GM18499 (cell line): ENCODE measurements at regions not wholly inside any gene's neighbourhood (a gene's known extent, or its start where the extent isn't known, plus 50 kb on each side); places are given as distances from the start of the nearest gene placed in this dataset.

ENCODE experiments used
- ATAC-seq: cut with Tn5 transposase; IDR thresholded peaks from one replicate; pipeline ENCODE4 v1.9.1; 2021; ENCODE audit warnings: moderate number of reproducible peaks; ENCODE audit not compliant: insufficient read depth, unreplicated experiment

DNA sequence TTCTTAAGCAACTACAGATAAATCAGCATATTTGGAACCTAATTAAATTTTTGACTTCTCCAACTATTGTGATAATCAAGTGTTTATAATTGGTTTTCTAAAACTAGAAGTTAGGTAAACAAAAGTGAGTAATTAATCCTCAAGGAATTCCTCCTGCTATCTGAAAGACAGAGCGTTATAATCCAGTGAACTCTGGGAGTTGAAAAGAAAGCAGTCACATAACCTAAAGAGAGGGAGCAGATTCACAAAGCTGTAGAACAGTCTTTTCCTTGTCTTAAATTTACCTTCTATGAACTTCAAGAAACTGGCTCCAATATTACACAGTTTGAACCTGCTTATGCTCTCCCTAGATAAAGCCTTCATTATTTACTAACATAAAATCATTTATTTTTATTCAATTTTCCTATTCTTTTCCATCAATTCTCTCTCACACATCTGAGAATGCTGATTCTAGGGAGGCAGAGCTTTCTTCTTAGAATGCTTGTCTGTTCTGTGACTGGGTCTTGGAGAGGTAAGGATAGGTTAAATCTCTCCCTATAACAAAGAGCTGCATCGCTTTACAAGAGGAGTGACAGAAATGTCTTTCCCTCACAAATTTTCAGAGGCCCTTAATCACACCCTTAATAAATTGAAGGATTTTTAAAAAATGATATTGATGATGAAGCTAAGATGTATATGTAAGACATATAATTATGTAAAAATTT, 132.8 kb downstream of the TUSC7 start:
- ATAC-seq, result no peak

GRCh38 chr3:116848248-116848829, 138.8 kb downstream of the TUSC7 start:
- ATAC-seq, result no peak

GRCh38 chr3:116849261-116849688, 139.7 kb downstream of the TUSC7 start:
- no peak for ATAC-seq

DNA sequence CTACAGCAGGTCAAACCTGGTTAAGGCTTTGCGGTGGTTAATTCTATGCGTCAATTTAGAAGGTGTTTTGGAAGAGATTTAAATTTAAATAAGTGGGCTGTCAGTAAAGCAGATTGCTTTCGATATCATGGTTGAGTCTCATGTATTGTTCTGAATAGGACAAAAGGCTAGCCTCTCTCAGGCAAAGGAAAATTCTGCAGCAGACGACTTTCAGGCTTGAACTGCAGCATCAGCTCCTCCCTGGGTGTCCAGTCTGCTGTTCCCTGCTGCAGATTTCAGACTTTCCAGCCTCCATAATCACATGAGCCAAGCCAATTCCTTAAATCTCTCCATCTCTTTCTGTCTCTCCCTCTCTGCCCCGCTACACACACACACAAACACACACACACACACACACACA, 143.2 kb downstream of the TUSC7 start:
- no peak for ATAC-seq

- no peak for ATAC-seq
These were observed 153.7 kb downstream of the TUSC7 start for GRCh38 chr3:116863270-116863770.

- ATAC-seq, result peak; percentile 52
These were observed 154.4 kb downstream of the TUSC7 start for GRCh38 chr3:116863822-116864589.

- ATAC-seq, result no peak
These were observed 155.0 kb downstream of the TUSC7 start for GRCh38 chr3:116864590-116864927.

DNA sequence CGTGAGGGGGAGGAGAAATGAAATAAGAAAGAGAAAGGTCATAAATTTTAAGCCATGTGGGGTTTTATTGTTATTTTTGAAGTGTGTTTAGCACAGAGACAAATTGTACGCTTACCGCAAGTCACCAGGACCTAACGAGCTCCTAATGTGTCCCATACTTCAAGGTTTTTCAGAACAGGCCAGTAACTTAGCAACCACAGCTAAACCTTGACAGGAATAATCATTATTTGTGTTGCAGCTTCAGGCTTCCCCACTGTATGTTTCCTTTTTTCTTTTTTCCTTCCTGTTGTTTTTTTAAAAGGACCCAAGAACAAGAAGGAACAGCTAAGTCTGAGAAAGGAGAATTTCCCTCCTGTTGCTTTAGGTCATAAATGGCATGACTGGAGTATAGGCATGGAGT, 160.8 kb downstream of the TUSC7 start:
- no peak for ATAC-seq

DNA sequence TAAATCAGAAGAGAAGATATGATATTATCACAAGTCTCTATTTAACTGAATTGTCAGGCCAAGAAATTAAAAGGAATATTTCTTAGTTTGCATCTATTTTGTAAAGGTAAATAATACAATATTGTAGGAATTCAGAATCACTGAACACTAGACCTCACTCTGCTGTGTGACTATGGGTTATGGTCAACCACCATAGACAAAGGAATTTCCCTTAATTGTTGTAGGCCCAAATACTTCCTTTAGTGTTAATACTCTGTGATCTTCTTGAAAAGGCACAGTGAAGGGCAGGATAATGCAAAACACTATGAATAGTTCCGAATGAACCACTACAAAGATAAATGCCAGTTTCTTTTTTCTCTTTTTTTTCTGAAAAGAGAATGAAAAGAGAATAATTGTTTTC, 162.3 kb downstream of the TUSC7 start:
- ATAC-seq, result no peak

DNA sequence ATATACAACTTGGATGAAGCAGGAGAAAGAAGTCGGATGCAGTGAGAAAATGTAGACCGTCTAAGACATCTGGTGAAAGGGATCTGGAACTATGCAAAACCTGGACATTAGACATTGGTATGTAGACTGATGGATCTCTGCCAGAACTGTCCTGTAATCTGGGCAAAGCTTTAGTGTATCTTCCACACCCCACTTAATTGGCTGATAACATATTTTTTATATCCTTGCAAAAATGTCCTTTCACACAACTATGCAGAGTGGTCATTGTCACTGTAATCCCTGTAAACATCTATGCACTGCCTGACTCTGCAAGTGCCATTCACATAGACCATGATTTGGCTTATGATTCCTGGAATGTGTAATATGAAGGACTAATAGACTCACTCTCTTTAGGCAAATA, 163.1 kb downstream of the TUSC7 start:
- ATAC-seq, result no peak

DNA sequence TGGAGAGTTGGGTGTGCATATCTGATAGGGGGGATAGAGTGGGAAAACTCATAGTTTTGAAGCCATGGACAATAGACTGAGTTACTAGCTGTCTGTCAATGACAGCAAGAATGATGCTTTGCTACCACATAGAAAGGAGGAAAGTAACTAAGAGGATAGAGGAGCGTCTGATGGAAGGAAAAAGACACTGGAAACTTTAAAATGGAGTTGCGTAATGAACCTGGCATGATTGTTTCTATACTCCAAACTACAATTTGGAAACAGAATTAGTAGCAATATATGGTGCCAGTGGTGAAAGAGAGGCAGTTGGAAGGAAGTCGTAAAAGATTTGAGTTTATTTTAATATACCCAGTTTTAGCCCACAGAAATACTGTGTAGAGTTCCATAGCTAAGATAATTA, 163.6 kb downstream of the TUSC7 start:
- no peak for ATAC-seq

GRCh38 chr3:116877968-116878367, 168.4 kb downstream of the TUSC7 start:
- peak; percentile 60 for ATAC-seq

DNA sequence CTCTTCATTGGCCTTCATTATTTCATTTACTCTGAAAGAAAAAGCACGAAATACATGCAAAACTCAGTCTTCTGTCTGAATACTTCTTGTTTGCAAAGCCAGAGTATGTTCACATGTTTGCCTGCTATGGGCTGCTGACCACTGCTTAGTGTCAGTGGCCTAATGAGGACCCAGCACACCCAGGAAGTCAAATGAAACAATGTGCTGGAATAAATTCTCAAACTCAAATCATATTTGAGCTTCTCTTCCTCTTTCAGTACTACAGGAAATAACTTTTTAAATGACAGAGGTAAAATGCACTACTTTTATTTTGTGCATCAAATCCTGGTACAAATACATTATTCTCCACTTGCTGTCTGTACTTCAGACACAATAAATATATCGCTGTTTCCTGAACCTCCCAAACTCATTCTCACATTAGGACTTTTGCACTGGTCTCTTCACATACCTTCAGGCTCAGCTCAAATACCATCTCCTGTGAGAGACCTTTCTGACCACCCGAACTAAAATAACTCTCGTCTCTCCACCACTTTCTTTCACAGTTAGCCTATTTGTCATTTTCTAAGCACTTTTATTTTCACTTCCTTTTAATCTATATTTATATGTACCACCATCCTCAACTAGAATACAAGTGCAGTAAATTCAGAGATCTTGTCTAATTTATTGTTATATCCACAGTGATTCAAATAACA, 176.8 kb downstream of the TUSC7 start:
- ATAC-seq, result peak; percentile 98

- ATAC-seq, result no peak
These were observed 186.5 kb downstream of the TUSC7 start for GRCh38 chr3:116896116-116896515.

DNA sequence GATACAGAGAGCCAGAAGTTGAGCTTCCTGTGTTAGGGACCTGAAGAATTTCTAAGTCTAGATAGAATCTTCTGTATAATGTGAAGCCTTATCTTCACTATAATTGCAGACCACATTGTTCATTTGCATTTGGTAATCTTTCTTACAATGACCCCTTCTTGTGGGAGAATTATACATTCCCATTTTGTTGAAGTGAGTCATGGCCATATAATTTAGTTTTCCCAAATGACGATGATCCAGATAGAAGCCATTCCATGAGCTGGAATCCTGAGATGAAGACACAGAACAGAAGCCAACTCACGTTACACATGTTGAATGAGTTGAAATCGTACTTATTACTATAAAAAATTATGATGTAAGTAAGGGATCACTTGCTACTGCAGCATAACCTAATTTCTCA, 187.8 kb downstream of the TUSC7 start:
- ATAC-seq, result no peak

DNA sequence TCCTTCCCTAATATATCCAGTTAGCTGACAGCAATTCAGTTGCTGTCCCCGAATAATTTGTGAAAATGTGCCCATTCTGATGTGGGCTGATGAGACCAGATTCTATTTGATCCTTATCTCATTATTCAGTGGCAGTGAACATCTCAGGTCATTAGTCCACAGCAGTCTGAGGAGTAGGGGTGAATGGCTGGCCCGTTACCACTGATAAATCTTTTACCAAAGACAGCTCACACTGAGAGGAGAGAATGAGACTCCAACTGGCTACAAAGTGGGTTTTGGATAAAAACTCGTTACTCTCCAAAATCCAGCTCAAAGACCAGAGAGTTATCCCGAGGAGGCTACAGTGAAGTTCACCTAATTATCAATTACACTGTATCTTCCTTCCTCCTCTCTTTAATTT, 189.7 kb downstream of the TUSC7 start:
- ATAC-seq, result no peak

DNA sequence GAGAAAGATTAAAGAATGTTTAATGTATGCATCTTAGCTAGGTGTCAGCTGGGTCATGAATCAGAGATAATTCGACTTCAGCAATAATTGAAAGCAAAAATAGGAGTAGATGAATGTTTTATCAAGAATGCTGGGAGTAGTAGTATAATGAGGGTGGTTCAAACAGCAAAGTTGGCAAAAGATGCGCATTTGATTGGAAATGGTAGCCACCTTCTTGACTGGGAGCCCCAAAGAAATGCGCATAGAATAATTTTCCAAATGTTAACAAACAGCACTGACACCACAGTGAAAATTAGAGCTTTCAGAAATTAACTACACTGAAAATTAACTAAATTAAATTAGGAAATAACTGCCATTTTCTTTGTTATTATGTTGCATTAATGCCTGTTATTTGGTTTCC, 195.8 kb downstream of the TUSC7 start:
- ATAC-seq, result no peak

GRCh38 chr3:116905794-116906193, 196.2 kb downstream of the TUSC7 start:
- no peak for ATAC-seq

GRCh38 chr3:116912116-116912515, 202.5 kb downstream of the TUSC7 start:
- ATAC-seq, result no peak

DNA sequence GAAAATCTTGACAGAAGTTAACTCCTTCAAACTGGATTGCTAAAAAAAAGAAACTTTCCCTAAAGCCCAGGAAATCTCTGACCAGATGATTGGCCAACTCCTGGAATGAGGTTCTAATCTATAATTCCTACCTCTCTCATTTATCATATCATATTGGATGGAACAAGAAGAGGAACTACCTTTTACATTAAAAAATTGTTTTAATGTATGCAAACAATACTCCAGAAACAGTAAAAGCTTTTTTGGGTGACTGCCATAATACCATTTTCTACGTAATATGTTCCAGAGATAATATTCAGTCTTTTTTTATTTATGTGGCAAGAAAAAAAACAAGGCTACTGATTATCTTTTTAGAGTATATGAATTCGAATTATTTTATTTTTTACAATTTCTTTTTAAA, 204.4 kb downstream of the TUSC7 start:
- ATAC-seq, result no peak

DNA sequence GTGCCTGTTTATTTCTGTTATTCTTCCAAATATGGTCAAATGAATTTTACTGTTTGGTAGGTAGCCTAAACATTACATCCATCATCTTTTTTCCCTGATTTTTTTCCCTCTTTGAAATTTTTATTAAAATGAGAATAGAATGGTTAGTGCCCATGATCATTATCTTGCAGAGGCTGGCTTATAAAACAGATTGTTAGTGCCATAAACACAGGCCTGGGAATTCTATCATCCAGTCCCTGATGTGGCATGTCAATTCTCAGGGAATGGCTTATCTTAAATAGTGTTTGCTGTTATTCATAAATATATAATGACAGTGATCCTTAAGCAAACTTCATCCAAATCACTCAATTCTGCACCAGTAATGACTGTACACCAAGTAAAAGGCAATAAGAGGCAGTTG, 207.3 kb downstream of the TUSC7 start:
- no peak for ATAC-seq
